ENCODE measurements at regions not wholly inside any gene's neighbourhood (a gene's known extent, or its start where the extent isn't known, plus 50 kb on each side); places are given as distances from the start of the nearest gene placed in this dataset.

DNA sequence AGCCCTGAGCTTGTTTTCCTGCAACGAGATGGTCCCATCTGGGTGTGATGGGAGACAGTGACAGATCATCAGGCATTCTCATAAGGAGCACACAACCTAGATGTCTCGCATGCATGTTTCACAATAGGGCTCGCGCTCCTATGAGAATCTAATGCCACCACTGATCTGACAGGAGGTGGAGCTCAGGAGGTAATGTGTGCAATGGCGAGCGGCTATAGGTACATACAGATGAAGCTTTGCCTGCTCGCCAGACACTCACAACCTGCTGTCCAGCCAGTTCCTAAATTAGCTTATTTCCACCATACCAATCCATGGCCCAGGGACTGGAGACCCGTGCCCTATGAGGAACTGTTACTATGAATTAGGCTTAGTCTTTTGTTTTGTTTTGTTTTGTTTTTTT is 55.3 kb upstream of the SLC30A5 start:
- Histone ChIP-seq H3K4me2 (ENCODE audit: low read length) (no peak overlapping the region), H3K27ac (ENCODE audit: low read depth, low read length) (no peak overlapping the region), H3K9ac (ENCODE audit: low read length) (no peak overlapping the region), H3K9me2 (ENCODE audit: insufficient read depth) (no peaks in the 10 kb centered on the region), H4K20me1 (ENCODE audit: insufficient read depth) (no peaks in the 10 kb centered on the region), H3K4me1 (ENCODE audit: control insufficient read depth in 1 of 2, insufficient read depth in 2 of 2, low read length in 2 of 2) (peaks cover 3 to 7% of the 10 kb centered on the region in 2 experiments; a peak in 3 of 4 replicates), H3K79me2 (ENCODE audit: insufficient read depth, low read length) (no peaks in the 10 kb centered on the region), H3K9me3 (ENCODE audit: control insufficient read depth in 1 of 2, insufficient read depth in 1 of 2, low read depth in 1 of 2, low read length in 2 of 2) (no peaks in the 10 kb centered on the region), H3K36me3 (ENCODE audit: control insufficient read depth in 1 of 2, insufficient read depth in 2 of 2, low read length in 2 of 2) (no peaks in the 10 kb centered on the region), H3K27me3 (ENCODE audit: insufficient read depth, low read length) (no peaks in the 10 kb centered on the region), H2AFZ (ENCODE audit: low read depth, low read length, poor library complexity, severe bottlenecking) (no peak overlapping the region), H3K4me3 (replicated peaks in 1 of 2; ENCODE audit: low read depth in 1 of 2, low read length in 2 of 2) (no peak overlapping the region)
- POLR2A ChIA-PET: no interaction called here
- ATAC-seq (no peak), DNase-seq (ENCODE audit: low read depth, low spot score) (no peak)
- TF ChIP-seq SIN3A (IDR thresholded peaks at IDR 0.05; ENCODE audit: low read depth) (no peak), POLR2AphosphoS5 (IDR thresholded peaks at IDR 0.05; ENCODE audit: low read depth, low read length) (no peak)
- TF ChIP-seq, protein P1, sequence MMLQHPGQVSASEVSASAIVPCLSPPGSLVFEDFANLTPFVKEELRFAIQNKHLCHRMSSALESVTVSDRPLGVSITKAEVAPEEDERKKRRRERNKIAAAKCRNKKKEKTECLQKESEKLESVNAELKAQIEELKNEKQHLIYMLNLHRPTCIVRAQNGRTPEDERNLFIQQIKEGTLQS (IDR thresholded peaks at IDR 0.05): no peak
- RAD21 ChIA-PET (ENCODE audit: low non-redundant PET in 1 of 2, low total read pairs in 2 of 2, uncharacterized antibody in 2 of 2, unreplicated experiment in 2 of 2): no interaction called here
- CTCF ChIA-PET: no interaction called here
- intact Hi-C loops (cut with micrococcal nuclease): no loop called here
- no TSS peak for BruUV-seq (replicated peaks)

DNA sequence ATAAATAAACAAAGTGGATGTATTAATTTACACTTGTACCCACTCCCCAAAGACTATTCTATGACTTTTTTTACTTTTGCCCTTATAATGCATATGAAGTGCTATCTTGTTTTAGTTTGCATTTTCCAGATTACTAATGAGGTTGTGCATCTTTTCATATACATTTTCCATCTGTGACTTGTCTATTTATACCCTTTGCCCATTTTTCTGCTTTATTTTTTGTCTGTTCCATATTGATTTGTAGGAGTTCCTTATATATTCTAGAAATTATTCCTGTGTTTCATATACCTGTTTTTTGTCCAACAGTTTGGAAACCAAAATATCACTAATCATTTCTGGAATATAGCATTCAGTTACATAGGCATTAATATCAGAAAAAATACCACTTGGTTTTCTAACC is 54.0 kb upstream of the SLC30A5 start:
- Histone ChIP-seq H3K4me3 (replicated peaks in 1 of 2; ENCODE audit: low read depth in 1 of 2, low read length in 2 of 2) (no peak overlapping the region), H3K27ac (ENCODE audit: low read depth, low read length) (no peak overlapping the region), H3K4me1 (ENCODE audit: control insufficient read depth in 1 of 2, insufficient read depth in 2 of 2, low read length in 2 of 2) (peaks cover 4 to 10% of the 10 kb centered on the region in 2 experiments; a peak in 3 of 4 replicates), H3K79me2 (ENCODE audit: insufficient read depth, low read length) (no peaks in the 10 kb centered on the region), H3K27me3 (ENCODE audit: insufficient read depth, low read length) (no peaks in the 10 kb centered on the region), H3K4me2 (ENCODE audit: low read length) (no peak overlapping the region), H3K9me3 (ENCODE audit: control insufficient read depth in 1 of 2, insufficient read depth in 1 of 2, low read depth in 1 of 2, low read length in 2 of 2) (no peaks in the 10 kb centered on the region), H3K36me3 (ENCODE audit: control insufficient read depth in 1 of 2, insufficient read depth in 2 of 2, low read length in 2 of 2) (no peaks in the 10 kb centered on the region), H3K9ac (ENCODE audit: low read length) (no peak overlapping the region), H2AFZ (ENCODE audit: low read depth, low read length, poor library complexity, severe bottlenecking) (no peak overlapping the region), H3K9me2 (ENCODE audit: insufficient read depth) (no peaks in the 10 kb centered on the region), H4K20me1 (ENCODE audit: insufficient read depth) (no peaks in the 10 kb centered on the region)
- ATAC-seq (no peak), DNase-seq (ENCODE audit: low read depth, low spot score) (no peak)
- CTCF ChIA-PET: no interaction called here
- intact Hi-C loops (cut with micrococcal nuclease): loop anchor here (10.0 kb wide), 2 partner anchors 295 to 355 kb away; partner anchors contain the start of gene CCDC125
- BruUV-seq (replicated peaks): no TSS peak
- no peak for TF ChIP-seq JUND (IDR thresholded peaks at IDR 0.05)
- no peak for TF ChIP-seq FOSL1 (IDR thresholded peaks at IDR 0.05; ENCODE audit: low read depth)
- TF ChIP-seq, protein P2, sequence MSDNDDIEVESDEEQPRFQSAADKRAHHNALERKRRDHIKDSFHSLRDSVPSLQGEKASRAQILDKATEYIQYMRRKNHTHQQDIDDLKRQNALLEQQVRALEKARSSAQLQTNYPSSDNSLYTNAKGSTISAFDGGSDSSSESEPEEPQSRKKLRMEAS (IDR thresholded peaks at IDR 0.05): no peak
- TF ChIP-seq RAD21 (IDR thresholded peaks at IDR 0.05; ENCODE audit: low read depth): no peak
- TF ChIP-seq, protein P1 (IDR thresholded peaks at IDR 0.05): no peak
- no peak for TF ChIP-seq SRF (IDR thresholded peaks at IDR 0.05; ENCODE audit: low read depth)
- TF ChIP-seq EGR1 (IDR thresholded peaks at IDR 0.05; ENCODE audit: low read depth): no peak
- no peak for TF ChIP-seq TCF7L2 (IDR thresholded peaks at IDR 0.05; ENCODE audit: borderline replicate concordance, extremely low read depth, insufficient read depth, insufficient read length)
- TF ChIP-seq, protein P3, sequence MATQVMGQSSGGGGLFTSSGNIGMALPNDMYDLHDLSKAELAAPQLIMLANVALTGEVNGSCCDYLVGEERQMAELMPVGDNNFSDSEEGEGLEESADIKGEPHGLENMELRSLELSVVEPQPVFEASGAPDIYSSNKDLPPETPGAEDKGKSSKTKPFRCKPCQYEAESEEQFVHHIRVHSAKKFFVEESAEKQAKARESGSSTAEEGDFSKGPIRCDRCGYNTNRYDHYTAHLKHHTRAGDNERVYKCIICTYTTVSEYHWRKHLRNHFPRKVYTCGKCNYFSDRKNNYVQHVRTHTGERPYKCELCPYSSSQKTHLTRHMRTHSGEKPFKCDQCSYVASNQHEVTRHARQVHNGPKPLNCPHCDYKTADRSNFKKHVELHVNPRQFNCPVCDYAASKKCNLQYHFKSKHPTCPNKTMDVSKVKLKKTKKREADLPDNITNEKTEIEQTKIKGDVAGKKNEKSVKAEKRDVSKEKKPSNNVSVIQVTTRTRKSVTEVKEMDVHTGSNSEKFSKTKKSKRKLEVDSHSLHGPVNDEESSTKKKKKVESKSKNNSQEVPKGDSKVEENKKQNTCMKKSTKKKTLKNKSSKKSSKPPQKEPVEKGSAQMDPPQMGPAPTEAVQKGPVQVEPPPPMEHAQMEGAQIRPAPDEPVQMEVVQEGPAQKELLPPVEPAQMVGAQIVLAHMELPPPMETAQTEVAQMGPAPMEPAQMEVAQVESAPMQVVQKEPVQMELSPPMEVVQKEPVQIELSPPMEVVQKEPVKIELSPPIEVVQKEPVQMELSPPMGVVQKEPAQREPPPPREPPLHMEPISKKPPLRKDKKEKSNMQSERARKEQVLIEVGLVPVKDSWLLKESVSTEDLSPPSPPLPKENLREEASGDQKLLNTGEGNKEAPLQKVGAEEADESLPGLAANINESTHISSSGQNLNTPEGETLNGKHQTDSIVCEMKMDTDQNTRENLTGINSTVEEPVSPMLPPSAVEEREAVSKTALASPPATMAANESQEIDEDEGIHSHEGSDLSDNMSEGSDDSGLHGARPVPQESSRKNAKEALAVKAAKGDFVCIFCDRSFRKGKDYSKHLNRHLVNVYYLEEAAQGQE (IDR thresholded peaks at IDR 0.05; ENCODE audit: low read depth): no peak
- TF ChIP-seq POLR2A (IDR thresholded peaks at IDR 0.05; ENCODE audit: borderline replicate concordance, extremely low read depth, insufficient read depth, insufficient read length): no peak
- POLR2A ChIA-PET: no interaction called here
- RAD21 ChIA-PET (ENCODE audit: low non-redundant PET in 1 of 2, low total read pairs in 2 of 2, uncharacterized antibody in 2 of 2, unreplicated experiment in 2 of 2): no interaction called here

Data from HCT116 (cell line).